Endothelial cell of hepatic sinusoid (primary cell): ENCODE measurements at regions not wholly inside any gene's neighbourhood (a gene's known extent, or its start where the extent isn't known, plus 50 kb on each side); places are given as distances from the start of the nearest gene placed in this dataset.

Experiments
- in situ Hi-C: cut with HindIII; loops from 2 replicates; pipeline ENCODE4 v1.10.0; 2017; ENCODE audit warnings: low sequenced_read_pairs

GRCh38 chr3:127104586-127104985, 88.3 kb upstream of the PRR23E start:
- in situ Hi-C loops, result no loop called here

- in situ Hi-C loops, result no loop called here
Measured at GRCh38 chr3:127105587-127105986, 87.3 kb upstream of the PRR23E start.

- in situ Hi-C loops, result no loop called here
Measured at GRCh38 chr3:127106053-127106452, 86.9 kb upstream of the PRR23E start.

GRCh38 chr3:127106456-127106855, 86.5 kb upstream of the PRR23E start:
- in situ Hi-C loops, result no loop called here

GRCh38 chr3:127107002-127107401, 85.9 kb upstream of the PRR23E start:
- in situ Hi-C loops, result no loop called here

- in situ Hi-C loops, result no loop called here
Measured at GRCh38 chr3:127107491-127108375, 85.2 kb upstream of the PRR23E start.

GRCh38 chr3:127108796-127109195, 84.1 kb upstream of the PRR23E start:
- in situ Hi-C loops, result no loop called here

- in situ Hi-C loops, result loop anchor here (10.0 kb wide), 1 partner anchor 586 kb away; the partner anchor contains the start of gene CHST13
Measured at GRCh38 chr3:127110982-127111693, 81.8 kb upstream of the PRR23E start.

GRCh38 chr3:127112796-127113570, 79.9 kb upstream of the PRR23E start:
- in situ Hi-C loops, result loop anchor here (10.0 kb wide), 1 partner anchor 588 kb away; the partner anchor contains the start of gene CHST13

- in situ Hi-C loops, result loop anchor here (10.0 kb wide), 1 partner anchor 589 kb away; the partner anchor contains the start of gene CHST13
Measured at GRCh38 chr3:127113571-127113891, 79.4 kb upstream of the PRR23E start.

GRCh38 chr3:127114337-127115070, 78.4 kb upstream of the PRR23E start:
- in situ Hi-C loops, result loop anchor here (10.0 kb wide), 1 partner anchor 590 kb away; the partner anchor contains the start of gene CHST13

GRCh38 chr3:127115691-127116351, 77.1 kb upstream of the PRR23E start:
- in situ Hi-C loops, result loop anchor here (10.0 kb wide), 1 partner anchor 591 kb away; the partner anchor contains the start of gene CHST13

- in situ Hi-C loops, result loop anchor here (10.0 kb wide), 1 partner anchor 594 kb away; the partner anchor contains the start of gene CHST13
Measured at GRCh38 chr3:127118366-127118765, 74.6 kb upstream of the PRR23E start.

- in situ Hi-C loops, result loop anchor here (5.0 to 10.0 kb wide), 2 partner anchors 78 to 595 kb away; partner anchors contain the start of gene CHST13
Measured at GRCh38 chr3:127119693-127120464, 73.1 kb upstream of the PRR23E start.

- in situ Hi-C loops, result loop anchor here (5.0 kb wide), 1 partner anchor 79 kb away; no protein-coding TSS in a partner anchor
Measured at GRCh38 chr3:127120851-127121647, 71.9 kb upstream of the PRR23E start.

GRCh38 chr3:127121885-127122284, 71.0 kb upstream of the PRR23E start:
- in situ Hi-C loops, result loop anchor here (5.0 kb wide), 1 partner anchor 80 kb away; no protein-coding TSS in a partner anchor

- in situ Hi-C loops, result loop anchor here (5.0 kb wide), 1 partner anchor 81 kb away; no protein-coding TSS in a partner anchor
Measured at GRCh38 chr3:127123533-127123932, 69.4 kb upstream of the PRR23E start.

- in situ Hi-C loops, result loop anchor here (5.0 kb wide), 1 partner anchor 82 kb away; no protein-coding TSS in a partner anchor
Measured at GRCh38 chr3:127124120-127124519, 68.8 kb upstream of the PRR23E start.
